ENCODE measurements at regions not wholly inside any gene's neighbourhood (a gene's known extent, or its start where the extent isn't known, plus 50 kb on each side); places are given as distances from the start of the nearest gene placed in this dataset.
"Not testable (repeated sequence)": the region's sequence is repeated elsewhere in the genome, so short reads cannot be mapped to it uniquely, and the experiment has no call there.

DNA sequence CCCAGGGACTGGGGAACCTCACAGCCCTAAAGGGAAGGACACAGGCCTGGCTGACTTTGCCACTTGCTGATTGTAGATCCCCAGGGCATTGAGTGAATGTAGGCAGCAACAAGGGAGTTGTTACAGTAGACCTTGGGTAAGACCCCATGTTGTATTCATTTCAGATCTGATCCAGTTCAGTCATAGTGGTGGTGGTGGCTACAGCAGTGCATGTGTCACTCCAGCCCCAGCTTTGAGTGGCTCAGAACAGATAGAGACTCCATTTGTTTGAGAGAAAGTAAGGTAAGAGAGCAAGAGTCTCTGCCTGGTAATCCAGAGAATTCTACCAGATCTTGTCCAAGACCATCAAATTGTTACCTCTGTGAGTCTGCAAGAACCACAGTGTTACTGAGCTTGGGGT lies 278.7 kb upstream of the SATB1 start (continued):
- TF ChIP-seq HIC1 (tag by site-specific recombination; IDR thresholded peaks at IDR 0.05): no peak

DNA sequence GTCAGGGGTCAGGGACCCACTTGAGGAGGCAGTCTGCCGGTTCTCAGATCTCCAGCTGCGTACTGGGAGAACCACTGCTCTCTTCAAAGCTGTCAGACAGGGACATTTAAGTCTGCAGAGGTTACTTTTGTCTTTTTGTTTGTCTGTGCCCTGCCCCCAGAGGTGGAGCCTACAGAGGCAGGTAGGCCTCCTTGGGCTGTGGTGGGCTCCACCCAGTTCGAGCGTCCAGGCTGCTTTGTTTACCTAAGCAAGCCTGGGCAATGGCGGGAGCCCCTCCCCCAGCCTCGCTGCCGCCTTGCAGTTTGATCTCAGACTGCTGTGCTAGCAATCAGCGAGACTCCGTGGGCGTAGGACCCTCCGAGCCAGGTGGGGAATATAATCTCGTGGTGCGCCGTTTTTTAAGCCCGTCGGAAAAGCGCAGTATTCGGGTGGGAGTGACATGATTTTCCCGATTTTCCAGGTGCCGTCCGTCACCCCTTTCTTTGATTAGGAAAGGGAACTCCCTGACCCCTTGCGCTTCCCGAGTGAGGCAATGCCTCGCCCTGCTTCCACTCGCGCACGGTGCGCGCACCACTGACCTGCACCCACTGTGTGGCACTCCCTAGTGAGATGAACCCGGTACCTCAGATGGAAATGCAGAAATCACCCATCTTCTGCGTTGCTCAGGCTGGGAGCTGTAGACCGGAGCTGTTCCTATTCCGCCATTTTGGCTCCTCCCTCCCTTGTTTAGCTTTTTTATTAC lies 268.6 kb upstream of the SATB1 start:
- H3K36me3 ChIP-seq (ENCODE audit: control insufficient read depth in 2 of 2, insufficient read depth in 1 of 2, low read length in 2 of 2); H3K9me3 ChIP-seq (ENCODE audit: control insufficient read depth, insufficient read depth, low read depth, low read length); H3K27ac ChIP-seq (ENCODE audit: extremely low read depth, low read depth, low read length); H3K4me1 ChIP-seq (ENCODE audit: control insufficient read depth, insufficient read depth, low read length); POLR2A ChIA-PET; H3K4me3 ChIP-seq (ENCODE audit: low read depth, low read length): not testable (repeated sequence)
- CTCF ChIA-PET: interaction anchor here (1.1 kb wide), 1 partner anchor 55 kb away, joined by 3 read pairs; no protein-coding TSS in a partner anchor

- TF ChIP-seq ZNF24 (tag by site-specific recombination; IDR thresholded peaks at IDR 0.05) (no peak), ZBTB48 (tag by site-specific recombination; IDR thresholded peaks at IDR 0.05) (no peak), ZNF132 (tag by site-specific recombination; IDR thresholded peaks at IDR 0.05; ENCODE audit: borderline replicate concordance) (no peak), KLF9 (tag by site-specific recombination; IDR thresholded peaks at IDR 0.05; ENCODE audit: low read depth) (no peak), ZNF292 (tag by site-specific recombination; IDR thresholded peaks at IDR 0.05; ENCODE audit: borderline replicate concordance, low read depth) (no peak), ZNF561 (tag by site-specific recombination; IDR thresholded peaks at IDR 0.05; ENCODE audit: borderline replicate concordance) (no peak), ZNF138 (tag by site-specific recombination; IDR thresholded peaks at IDR 0.05; ENCODE audit: borderline replicate concordance) (no peak), ZNF302 (tag by site-specific recombination; IDR thresholded peaks at IDR 0.05; ENCODE audit: low read depth) (no peak), SP3 (tag by site-specific recombination; IDR thresholded peaks at IDR 0.05) (no peak), ZNF266 (tag by site-specific recombination; IDR thresholded peaks at IDR 0.05; ENCODE audit: low read depth) (no peak), ZBTB20 (tag by site-specific recombination; IDR thresholded peaks at IDR 0.05) (no peak)
- TF ChIP-seq, protein P1, sequence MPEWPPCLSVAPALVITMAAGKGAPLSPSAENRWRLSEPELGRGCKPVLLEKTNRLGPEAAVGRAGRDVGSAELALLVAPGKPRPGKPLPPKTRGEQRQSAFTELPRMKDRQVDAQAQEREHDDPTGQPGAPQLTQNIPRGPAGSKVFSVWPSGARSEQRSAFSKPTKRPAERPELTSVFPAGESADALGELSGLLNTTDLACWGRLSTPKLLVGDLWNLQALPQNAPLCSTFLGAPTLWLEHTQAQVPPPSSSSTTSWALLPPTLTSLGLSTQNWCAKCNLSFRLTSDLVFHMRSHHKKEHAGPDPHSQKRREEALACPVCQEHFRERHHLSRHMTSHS (tag by site-specific recombination; IDR thresholded peaks at IDR 0.05): no peak
- ChIA-PET CTCF (interaction anchor here (0.5 to 0.7 kb wide), 2 partner anchors 58 to 80 kb away, joined by 3 read pairs; no protein-coding TSS in a partner anchor), POLR2A (no interaction called here)
Measured at GRCh38 chr3:18687286-18687685, 262.1 kb upstream of the SATB1 start.

GRCh38 chr3:18683900-18684299 lies 258.8 kb upstream of the SATB1 start:
- ChIA-PET CTCF (no interaction called here), POLR2A (no interaction called here)
- no peak overlapping the region for H3K27ac ChIP-seq (ENCODE audit: extremely low read depth, low read depth, low read length)
- no peaks in the 10 kb centered on the region for H3K36me3 ChIP-seq (ENCODE audit: control insufficient read depth in 2 of 2, insufficient read depth in 1 of 2, low read length in 2 of 2)
- no peaks in the 10 kb centered on the region for H3K9me3 ChIP-seq (ENCODE audit: control insufficient read depth, insufficient read depth, low read depth, low read length)
- H3K4me1 ChIP-seq (ENCODE audit: control insufficient read depth, insufficient read depth, low read length): no peaks in the 10 kb centered on the region
- TF ChIP-seq ZNF585B (tag by site-specific recombination; IDR thresholded peaks at IDR 0.05): peak; percentile 75
- no peak for TF ChIP-seq ZNF311 (tag by site-specific recombination; IDR thresholded peaks at IDR 0.05; ENCODE audit: borderline replicate concordance)
- TF ChIP-seq MZF1 (tag by site-specific recombination; IDR thresholded peaks at IDR 0.05; ENCODE audit: borderline replicate concordance): no peak
- TF ChIP-seq MYNN (tag by site-specific recombination; IDR thresholded peaks at IDR 0.05; ENCODE audit: borderline replicate concordance): no peak
- H3K4me3 ChIP-seq (ENCODE audit: low read depth, low read length): no peak overlapping the region

More at GRCh38 chr3:18687286-18687685, 262.1 kb upstream of the SATB1 start:
- Histone ChIP-seq H3K4me1 (ENCODE audit: control insufficient read depth, insufficient read depth, low read length) (no peaks in the 10 kb centered on the region), H3K27ac (ENCODE audit: extremely low read depth, low read depth, low read length) (no peak overlapping the region), H3K36me3 (ENCODE audit: control insufficient read depth in 2 of 2, insufficient read depth in 1 of 2, low read length in 2 of 2) (no peaks in the 10 kb centered on the region), H3K9me3 (ENCODE audit: control insufficient read depth, insufficient read depth, low read depth, low read length) (no peaks in the 10 kb centered on the region), H3K4me3 (ENCODE audit: low read depth, low read length) (no peak overlapping the region)

Data from HEK293 (cell line).